ENCODE measurements at regions not wholly inside any gene's neighbourhood (a gene's known extent, or its start where the extent isn't known, plus 50 kb on each side); places are given as distances from the start of the nearest gene placed in this dataset.
A peak's percentile ranks its signal among the peaks of the same experiment; 100 is the strongest.
"Not testable (repeated sequence)": the region's sequence is repeated elsewhere in the genome, so short reads cannot be mapped to it uniquely, and the experiment has no call there.

DNA sequence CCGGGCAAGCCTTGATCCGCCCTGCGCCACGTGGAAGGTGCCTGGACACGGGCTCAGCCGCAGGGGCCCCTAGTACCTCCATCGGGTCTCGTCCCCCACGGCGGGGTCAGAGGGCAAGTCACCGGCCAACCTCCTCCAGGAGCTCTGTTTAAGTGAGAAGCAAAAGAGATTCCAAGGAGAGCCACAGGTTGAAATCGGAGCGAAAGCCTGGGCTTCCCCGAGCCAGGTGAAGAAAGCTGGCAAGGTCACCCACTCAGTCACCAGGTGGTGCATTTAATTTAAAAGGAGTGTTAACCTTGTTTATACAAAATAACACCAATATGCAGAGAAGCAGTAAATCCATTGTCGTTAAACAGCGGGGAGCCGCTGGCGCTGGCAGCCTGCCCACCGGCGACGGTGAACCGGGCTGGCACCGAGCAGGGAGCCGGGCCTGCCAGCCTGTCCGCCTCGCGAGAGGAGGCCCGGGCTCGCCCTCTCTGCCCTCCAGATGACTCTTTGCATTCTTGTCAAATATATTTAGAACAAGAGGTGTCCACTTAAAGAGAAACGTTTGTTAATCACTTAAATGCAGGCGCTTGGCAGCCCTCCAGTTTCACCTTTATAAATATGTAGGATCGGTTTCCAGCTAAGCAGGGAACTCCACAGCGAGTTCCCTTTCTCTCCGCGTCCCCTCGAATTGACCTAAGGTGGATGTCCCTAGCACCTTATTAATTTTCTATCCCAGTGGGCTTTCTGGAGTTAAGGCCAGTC is 277.3 kb upstream of the NR2F2 start:
- DNase-seq = peak; percentile 7

DNA sequence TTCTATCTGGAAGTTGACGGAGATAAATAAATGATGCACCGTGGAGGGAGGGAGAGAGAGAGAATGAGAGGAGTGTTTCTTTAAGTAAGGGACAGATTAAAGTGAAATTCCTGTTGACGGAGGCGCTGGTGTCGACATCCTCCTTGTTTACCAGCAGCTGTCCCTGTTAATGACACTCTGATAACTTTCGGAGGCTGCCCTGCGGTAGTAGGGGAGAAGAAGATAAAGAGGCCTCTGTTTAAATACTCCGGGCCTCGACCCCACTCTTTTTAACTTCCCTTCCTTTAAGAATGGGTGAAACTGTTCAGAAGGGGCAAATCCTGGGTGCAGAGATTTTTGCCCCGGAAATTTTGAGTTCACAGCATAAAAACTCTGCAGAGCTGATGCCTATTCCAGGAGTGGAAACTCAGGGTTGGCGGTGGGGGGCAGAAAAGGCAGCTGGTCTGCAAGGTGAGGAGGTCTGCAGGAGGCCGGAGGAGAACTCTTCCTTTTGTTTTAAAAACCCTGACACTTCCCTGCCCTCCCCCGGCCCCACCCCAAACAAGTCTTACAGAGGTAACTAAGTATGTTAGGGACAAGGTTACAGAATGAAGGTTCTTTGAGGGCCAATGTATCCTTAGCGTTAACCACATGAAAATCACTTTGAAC is 276.6 kb upstream of the NR2F2 start:
- DNase-seq = no peak

DNA sequence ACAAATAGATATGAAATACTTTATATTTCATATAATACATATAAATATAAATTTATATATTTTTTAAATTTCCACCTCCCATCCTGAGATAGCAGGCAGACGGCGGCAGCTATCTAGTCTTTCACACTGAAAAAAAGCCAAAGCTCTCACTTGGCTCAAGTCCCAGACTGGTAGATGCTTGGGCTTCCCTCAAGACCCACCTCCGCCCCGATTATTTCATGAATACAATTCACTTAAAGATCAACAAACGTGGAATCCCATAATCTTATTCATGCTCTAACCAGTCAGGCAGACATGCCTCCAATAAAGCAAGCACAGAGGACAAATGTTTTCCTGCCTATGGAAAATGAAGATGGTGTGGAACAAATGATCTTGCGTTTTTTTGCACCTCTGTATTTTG is 275.9 kb upstream of the NR2F2 start:
- no peak for DNase-seq

DNA sequence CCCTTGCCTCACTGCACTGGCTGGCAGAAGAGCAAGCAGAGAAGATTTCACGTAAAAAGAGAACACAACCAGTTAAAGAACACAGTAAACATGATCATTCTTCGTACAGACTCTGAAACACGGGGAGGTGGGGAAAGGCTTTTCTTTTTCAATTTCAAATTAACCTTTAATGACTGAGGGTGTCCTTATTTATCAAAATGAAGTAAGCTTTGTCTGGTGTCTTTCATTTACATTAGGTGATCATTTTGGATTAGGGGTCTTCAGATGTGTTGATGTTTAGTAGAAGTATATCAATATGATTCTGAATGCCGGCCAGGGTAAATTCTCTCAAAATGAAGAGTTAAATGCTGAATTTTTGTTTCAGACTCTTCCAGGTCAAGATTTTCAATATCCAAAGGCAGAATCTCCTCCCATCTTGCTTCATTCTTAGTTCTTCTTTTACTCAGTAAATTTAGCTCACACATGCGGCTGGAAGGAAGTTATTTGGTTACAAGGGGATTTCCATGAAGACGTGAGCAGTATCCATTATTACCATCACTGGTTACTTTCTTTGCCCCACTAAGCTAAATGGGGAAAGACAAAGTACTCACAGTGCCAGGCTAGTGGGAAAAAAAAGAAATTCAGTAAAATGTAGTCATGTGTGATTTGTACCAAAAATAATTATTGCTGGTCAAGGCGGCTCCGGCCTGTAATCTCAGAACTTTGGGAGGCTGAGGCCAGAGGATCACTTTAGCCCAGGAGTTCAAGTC is 272.2 kb upstream of the NR2F2 start:
- no peak for DNase-seq

DNA sequence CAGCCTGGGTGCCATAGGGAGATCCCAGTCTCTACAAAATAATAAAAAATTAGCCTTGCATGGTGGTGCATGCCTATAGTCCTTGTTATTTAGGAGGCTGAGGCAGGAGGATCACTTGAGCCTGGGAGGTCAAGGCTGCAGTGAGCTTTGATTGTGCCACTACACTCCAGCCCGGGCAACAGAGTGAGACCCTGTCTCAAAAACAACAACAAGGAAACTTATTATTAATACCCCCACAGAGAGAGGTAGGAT is 271.7 kb upstream of the NR2F2 start:
- DNase-seq = not testable (repeated sequence)

DNA sequence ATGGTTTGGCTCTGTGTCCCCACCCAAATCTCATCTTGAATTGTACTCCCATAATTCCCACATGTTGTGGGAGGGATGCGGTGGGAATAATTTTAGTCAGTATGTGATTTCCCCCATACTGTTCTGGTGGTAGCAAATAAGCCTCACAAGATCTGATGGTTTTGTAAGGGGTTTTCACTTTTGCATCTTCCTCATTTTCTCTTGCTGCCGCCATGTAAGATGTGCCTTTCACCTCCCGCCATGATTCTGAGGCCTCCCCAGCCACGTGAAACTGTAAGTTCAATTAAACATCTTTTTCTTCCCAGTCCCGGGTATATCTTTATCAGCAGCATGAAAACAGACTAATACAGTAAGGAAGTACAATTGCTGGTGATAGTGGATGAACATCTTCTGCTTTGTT is 269.9 kb upstream of the NR2F2 start:
- DNase-seq = not testable (repeated sequence)

DNA sequence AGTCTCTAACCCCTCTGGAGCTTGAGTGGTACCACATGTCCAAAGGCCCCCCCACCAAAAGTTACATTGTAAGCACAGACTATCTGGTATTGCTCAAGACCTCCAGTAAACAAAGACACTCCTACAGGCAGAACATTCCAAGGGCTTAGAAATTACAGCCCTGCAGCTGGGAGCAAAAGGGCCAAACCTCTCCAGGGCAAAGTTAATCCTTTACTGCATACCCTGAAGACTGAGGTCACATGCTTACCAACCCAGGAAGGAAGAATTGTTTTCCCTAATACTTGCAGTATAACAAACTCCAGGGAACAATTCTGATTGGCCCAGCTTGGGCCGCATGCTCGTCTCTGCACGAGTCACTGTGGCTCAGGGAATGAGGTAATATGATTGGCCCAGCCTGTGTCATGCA is 266.1 kb upstream of the NR2F2 start:
- DNase-seq = no peak

DNA sequence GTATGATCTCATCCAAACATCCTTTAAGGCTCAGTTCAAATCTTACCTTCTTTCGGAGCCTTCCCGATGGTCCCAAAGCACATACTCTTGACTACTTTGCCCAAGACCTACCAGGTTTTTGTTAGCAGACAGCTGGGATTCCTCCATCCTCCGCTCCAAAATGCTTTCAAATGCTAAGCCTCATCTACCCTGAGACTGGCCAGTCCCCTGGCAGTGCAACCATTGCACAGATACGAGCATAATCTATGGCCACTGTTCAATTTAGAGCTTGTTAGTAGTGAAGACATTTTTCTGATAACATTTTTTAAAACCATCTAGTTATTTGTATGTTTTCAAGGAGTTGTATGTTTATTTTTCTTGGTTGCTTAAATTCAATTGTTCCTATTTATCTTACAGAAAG is 264.4 kb upstream of the NR2F2 start:
- DNase-seq = no peak

DNA sequence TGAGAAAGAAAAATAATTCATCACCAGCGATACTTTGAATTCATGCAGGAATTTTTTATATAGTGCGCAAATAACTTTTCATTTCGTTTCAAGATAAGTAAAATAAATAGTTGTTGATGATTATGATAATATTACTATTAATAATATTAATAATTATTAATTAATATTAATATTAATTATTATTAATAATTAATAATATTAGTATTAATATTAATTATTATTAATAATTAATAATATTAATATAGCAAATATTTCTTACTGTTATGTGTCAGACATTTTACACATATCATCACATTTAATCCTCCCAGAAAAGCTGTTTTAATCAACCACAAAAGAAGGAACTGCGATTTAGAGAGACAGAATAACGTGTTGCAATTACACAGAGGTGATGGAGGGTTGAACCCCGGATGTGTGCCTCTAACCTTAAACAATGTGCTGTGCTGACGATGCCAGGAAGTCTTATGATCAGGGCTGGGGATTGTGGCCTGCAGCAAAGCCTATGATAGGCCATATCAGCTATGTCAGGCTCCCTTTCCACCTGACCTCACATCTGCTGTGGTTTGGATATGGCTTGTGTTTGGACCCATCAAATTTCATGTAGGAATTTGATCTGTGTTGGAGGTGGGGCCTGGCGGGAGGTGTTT is 263.5 kb upstream of the NR2F2 start:
- DNase-seq = no peak

DNA sequence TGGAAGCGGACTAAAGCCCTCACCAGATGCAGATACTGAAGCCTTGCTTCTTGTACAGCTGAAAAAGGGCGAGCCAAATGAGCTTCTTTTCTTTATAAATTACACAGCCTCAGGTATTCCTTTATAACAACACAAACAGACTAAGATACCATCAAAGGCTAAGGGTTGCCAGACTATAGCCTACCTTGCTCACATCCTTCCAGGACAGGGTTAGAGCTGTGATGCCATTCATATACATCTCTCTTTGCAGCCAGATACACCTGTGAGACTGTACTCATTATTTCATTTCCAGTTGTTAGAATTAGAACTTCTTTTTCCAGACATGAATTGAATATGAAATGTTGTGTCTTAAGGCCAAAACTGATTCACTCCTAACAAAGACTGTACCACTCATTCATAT is 262.8 kb upstream of the NR2F2 start:
- no peak for DNase-seq

DNA sequence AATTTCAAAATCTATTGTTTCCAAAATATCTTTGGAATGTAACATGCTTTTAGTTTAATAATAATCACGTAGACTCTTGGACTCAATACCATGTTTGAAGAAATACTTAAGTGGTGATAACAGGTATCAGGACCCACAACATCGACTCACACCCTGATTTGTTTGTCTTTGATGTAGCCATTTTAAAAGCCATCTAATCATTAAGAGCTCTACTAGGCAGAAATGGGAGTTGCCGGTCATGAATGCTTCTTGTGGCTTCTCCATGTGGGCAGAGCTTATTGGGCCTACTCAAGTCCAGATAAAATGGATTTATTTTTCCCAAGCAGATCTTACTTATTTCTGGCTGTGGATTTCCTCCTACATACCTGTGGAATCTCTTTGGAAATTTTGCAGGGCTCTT is 261.6 kb upstream of the NR2F2 start:
- no peak for DNase-seq

DNA sequence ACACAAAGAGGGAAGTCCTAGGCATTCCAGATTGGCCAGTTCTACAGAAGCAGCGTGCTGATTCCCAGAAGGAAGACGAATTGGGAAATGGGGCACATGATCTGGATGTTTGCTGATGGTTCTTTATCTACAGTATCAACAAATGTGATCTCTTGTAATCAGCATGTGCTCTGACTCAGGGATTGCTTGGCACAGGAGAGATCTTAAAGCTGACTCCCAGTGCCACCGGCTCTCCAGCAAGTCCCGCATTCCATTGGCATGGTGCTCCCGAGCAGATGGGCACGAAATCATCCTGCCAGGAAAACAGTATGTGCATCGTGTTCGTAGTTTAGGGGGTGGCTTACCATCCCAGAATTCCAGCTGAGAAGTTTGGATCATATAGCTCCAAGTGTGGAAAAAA is 259.9 kb upstream of the NR2F2 start:
- no peak for DNase-seq

DNA sequence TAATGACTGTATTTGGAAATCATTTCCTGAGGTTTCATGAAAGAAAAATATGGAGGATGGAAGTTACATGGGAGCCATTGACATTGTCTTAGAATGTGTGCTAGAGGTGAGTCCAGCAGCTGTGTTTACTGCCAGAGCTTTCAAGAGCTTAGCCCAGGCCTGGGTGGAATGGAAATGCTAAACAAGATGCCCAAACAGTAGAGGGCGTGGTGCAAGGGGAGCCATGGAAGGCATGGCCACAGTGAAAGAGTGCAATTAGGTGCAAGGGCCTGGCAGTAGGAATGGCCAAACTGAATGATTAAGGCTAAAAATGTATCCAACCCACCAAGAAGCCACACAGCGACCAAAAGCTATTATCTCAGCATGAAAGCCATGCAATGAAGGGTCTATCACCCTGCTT is 257.7 kb upstream of the NR2F2 start:
- no peak for DNase-seq

DNA sequence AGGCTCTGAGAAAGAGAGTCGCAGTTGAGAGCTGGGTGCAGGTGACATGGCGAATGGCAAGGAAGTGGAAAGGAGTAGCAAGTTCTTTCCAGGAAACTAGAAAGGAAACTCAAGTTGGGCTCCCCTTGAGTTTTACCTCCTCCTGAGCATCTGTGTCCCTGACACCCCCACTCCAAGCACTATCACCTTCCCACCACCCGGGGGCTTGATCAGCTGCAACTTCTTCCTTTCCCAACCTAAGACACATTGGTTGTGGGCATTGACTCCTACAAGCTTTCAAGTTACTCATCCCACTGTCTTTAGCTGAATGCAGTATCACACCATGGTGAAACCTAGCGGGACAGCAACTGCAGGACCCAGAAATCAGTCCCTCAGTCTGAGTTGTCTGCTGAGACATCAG is 256.6 kb upstream of the NR2F2 start:
- DNase-seq = no peak

DNA sequence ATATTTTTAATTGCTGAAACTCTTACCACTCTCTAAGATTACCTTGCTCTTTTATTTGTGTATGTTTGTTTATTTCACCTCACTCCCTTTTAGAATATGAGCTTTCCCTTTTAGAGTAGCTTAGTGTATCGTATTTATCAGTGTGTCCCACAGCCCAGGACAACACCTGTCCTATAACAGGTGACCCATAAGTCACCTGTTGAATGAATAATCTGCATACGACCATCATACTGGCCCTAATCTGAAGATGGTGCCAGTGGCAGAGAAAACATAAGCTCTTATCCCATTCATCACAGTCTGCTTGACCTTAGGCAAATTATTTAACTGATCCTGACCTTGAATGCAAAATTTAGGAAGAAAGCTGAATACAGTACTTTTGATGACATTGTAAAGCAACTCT is 254.6 kb upstream of the NR2F2 start:
- DNase-seq = no peak

DNA sequence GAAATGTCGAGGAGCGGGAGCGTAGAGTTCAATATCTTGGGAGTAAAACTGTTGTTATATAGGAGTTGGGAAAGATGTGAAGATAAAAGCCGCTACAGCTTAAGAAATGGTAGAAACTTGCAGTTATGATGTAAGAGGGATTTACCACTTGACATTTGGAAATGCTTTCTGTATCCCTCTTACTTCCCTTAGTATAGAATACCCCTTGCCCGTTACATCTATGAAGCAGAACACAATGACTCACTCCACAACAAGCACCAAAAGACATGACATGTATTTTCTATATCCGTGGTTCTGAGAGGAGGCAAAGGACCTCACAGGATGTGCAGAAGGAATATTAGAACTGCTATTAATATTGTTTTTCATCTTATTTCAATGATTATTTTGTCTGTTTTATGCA is 254.2 kb upstream of the NR2F2 start:
- DNase-seq = no peak

DNA sequence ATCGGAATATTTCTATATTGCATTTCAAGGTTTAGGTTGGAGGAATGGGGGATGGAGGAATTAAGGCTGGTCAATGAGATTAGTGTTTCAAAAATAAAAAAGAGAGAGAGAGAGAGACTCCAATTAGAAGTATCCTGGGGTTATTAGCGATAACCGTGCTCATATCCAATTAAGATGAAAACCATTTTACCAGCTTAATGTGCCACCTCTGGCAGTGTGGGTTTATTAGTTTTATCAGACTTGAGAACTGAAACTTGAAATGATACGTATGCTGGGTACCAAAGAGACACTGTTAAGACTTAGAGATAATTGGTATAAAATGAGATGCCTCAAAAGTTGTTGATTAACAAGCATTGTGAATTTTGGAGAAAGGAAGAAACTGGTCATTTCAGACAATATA is 251.5 kb upstream of the NR2F2 start:
- DNase-seq = no peak

DNA sequence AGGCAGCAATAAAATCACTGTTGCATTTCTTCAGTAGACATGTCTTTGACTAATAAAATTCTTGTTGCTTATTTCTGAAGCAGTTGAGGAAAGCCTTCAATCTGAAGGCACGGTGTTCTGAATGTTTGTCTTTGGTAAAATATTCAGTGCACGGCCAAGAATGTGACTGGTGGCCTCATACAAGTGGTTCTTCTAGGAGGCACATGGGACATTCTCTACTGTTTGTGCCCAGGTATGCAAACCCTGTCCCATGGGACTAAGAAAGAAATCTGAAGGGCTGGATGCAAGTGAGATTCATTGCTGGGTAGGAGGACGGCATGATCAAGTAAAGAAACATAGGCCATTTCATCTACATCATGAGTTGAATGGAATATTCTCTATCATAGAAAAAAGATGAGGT is 250.6 kb upstream of the NR2F2 start:
- DNase-seq = no peak

DNA sequence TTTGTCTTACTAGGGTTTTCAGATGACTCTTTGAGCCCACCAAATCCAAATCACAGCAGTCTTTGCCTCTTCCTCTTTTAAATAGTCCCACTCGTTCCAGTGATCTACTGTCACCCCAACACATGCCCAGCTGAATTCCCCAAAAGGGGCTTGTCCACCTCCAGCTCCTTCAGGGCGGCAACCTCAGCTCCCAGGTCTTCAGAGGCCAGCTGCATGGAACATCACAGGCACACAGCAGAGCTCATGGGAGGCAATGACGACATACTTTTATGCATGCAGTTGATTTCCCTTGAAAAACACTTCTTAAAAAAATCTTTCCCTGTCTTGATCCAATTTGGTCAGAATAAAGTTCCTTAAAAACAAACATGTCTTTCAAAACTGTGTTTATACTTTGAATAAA is 244.3 kb upstream of the NR2F2 start:
- no peak for DNase-seq

DNA sequence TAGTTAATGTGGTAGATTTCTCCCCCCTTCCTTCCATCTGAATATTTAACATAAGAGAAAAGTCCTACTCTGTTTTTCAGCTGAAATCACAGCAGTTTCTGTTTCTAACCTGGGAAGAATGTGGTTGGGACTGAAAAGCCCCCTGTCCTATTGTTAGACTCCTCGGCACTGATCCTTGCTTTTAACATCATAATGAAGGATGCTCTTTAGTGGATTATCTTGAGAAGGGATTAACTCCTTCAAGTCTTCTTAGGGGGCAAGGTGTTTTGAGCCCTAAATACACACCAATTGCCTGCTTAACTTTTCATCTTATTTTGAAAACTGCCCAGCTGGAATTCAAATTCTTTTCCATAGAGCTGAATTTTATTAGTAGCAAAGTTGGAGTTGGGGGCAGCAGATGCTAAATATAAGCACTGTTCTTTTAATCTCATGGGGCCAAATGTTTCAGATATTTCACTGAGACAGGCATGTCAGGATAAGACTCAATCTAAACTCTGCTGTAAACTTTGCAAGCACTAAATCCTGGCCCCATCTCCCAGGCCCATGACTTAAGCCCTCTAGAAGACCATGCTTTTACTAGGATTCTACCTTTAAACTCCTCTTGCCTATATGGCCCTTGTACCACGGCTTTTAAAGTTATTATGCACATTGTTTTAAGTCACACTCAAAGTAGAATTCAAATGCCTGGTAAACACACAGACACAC is 243.2 kb upstream of the NR2F2 start:
- DNase-seq = no peak

DNA sequence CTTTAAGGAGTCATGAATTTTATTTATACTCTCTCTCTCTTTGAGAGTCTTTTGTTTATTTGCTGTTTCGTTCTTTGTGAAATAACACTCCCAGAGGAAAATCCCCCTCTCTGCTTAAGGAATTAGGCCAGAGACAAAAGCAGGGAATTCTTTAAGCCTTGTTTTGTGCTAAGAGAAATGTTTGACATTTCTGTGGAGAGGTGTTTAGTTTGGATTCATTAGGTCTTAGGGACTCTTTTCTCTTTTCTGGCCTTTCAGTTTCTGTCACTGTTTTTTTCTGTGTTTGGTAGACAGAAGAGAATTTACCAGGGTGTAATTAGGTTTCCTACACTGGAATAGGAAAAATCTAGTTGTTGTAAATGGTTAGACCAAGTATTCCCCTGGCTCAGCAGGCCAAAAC is 241.8 kb upstream of the NR2F2 start:
- no peak for DNase-seq

DNA sequence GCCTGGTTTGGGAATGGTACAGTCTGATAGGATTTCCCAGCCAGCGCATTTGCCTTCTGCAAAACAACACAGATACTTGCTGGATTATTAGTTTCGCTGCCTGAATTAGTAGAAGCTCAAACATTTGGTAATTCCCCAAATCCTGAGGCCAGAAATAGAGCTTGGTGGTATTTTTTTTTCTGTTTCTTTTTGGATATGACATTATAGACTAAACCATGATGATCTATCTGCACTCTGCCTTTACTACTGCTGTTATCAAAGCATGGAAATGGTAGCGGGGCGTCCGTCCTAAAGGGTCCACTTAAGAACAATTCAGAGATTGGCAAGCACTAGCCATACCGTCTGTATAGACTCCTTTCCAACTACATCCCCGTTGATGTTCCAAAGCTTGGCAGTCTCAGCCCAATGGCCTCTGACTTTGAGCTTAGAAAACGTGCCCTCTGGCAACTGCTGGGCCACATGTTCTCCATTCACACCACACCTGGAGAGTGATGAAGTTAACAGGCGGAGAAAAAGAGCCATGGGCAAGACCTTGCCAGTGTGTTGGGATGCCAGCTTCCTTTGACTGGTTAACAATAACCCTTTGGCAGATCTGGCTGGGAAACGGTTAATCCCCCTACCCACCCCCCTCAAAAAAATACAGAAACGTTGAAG is 241.0 kb upstream of the NR2F2 start:
- DNase-seq = no peak

DNA sequence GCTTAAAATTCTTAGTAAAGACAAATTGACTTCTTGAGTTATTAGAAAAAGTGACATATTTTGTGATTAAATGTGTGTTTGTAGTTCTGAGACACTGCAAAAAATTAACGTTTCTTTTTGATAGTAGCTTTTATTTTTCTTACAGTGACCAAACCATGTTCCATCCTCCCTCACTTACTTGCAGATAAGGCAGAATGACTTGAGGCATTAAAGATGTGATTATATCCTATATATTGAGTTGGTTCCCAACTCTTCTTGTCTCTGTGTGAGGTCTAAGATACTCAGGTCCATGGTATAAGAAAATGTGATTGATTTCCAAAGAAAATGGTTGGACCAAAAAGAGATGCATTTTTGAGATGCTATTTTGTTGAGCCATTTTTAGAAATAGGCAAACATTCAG is 238.3 kb upstream of the NR2F2 start:
- DNase-seq = no peak

Measured in NCI-H2171 (cell line).